ENCODE measurements at regions not wholly inside any gene's neighbourhood (a gene's known extent, or its start where the extent isn't known, plus 50 kb on each side); places are given as distances from the start of the nearest gene placed in this dataset.

DNA sequence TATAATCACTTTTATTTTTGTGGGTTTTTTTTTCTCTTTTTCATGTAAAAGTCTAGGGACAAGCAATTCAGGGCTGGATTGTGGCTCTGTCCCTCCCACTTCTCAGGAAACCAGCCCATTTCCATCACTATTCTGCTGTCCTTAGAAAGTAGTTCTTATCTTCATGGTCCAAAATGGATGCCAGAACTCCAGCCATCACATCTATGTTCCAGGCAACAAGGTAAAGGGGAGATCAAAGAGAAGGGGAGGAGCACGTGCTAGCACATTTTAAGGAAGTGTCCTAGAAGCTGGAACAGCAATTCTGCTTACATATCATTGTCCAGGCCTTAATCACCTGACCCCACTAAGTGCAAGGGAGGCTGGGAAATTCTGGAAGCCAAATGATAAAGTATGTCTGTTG lies 181.1 kb upstream of the C2CD4B start:
- no peak for DNase-seq (ENCODE audit: low spot score)
- Histone ChIP-seq H3K9me3 (ENCODE audit: control insufficient read depth in 4 of 4, low read length in 3 of 4) (peaks cover 0 to 1% (median 0%) of the 10 kb centered on the region in 4 donors), H3K4me1 (ENCODE audit: control insufficient read depth in 4 of 4, insufficient read depth in 4 of 4, low read length in 3 of 4) (peaks cover 0 to 4% (median 0%) of the 10 kb centered on the region in 4 donors), H3K27me3 (ENCODE audit: control insufficient read depth in 4 of 4, insufficient read depth in 4 of 4, low read length in 3 of 4) (no peaks in the 10 kb centered on the region), H3K4me3 (ENCODE audit: low read depth in 1 of 3, low read length in 3 of 3) (no peak overlapping the region), H3K27ac (ENCODE audit: low read depth in 1 of 2, low read length in 2 of 2) (no peak overlapping the region), H3K9ac (ENCODE audit: low read depth in 1 of 2, low read length in 2 of 2) (no peak overlapping the region), H3K36me3 (ENCODE audit: control insufficient read depth in 4 of 4, insufficient read depth in 3 of 4, low read depth in 1 of 4, low read length in 3 of 4) (no peaks in the 10 kb centered on the region)
- TF ChIP-seq HNF4A (conservative IDR thresholded peaks at IDR 0.05) (no peak), SP1 (IDR thresholded peaks at IDR 0.05) (no peak)
- TF ChIP-seq, protein P1, sequence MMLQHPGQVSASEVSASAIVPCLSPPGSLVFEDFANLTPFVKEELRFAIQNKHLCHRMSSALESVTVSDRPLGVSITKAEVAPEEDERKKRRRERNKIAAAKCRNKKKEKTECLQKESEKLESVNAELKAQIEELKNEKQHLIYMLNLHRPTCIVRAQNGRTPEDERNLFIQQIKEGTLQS (IDR thresholded peaks at IDR 0.05) = no peak
- 79% methylated on average over 1 of the region's 1 CpG for WGBS

DNA sequence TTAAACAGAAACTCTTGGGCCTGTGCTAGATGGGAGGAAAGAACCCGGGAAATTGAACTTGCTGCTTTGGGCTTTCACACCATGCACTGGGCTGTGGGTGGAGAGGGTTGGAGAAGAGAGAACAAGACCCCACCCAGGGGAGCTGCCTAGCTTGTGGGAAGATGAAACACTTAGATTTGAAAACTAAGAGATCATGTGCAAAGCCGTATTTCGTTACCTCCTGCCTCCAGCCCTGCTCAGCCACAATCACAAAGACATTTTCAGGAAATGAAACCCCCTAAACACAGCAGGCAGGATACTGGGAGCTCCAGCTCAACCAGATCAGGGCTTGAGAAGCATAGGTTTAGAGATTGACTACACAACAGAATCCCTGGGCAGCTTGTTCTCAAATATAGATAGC lies 183.0 kb upstream of the C2CD4B start:
- no peak overlapping the region for H3K27ac ChIP-seq (ENCODE audit: low read depth in 1 of 2, low read length in 2 of 2)
- peaks cover 0 to 1% (median 0%) of the 10 kb centered on the region in 4 donors for H3K9me3 ChIP-seq (ENCODE audit: control insufficient read depth in 4 of 4, low read length in 3 of 4)
- peaks cover 0 to 4% (median 0%) of the 10 kb centered on the region in 4 donors for H3K4me1 ChIP-seq (ENCODE audit: control insufficient read depth in 4 of 4, insufficient read depth in 4 of 4, low read length in 3 of 4)
- no peak for DNase-seq (ENCODE audit: low spot score)
- no peaks in the 10 kb centered on the region for H3K27me3 ChIP-seq (ENCODE audit: control insufficient read depth in 4 of 4, insufficient read depth in 4 of 4, low read length in 3 of 4)
- TF ChIP-seq HNF4A (conservative IDR thresholded peaks at IDR 0.05) = no peak
- no peak overlapping the region for H3K9ac ChIP-seq (ENCODE audit: low read depth in 1 of 2, low read length in 2 of 2)
- WGBS = 82% methylated on average over 3 of the region's 3 CpGs
- no peaks in the 10 kb centered on the region for H3K36me3 ChIP-seq (ENCODE audit: control insufficient read depth in 4 of 4, insufficient read depth in 3 of 4, low read depth in 1 of 4, low read length in 3 of 4)
- no peak overlapping the region for H3K4me3 ChIP-seq (ENCODE audit: low read depth in 1 of 3, low read length in 3 of 3)

DNA sequence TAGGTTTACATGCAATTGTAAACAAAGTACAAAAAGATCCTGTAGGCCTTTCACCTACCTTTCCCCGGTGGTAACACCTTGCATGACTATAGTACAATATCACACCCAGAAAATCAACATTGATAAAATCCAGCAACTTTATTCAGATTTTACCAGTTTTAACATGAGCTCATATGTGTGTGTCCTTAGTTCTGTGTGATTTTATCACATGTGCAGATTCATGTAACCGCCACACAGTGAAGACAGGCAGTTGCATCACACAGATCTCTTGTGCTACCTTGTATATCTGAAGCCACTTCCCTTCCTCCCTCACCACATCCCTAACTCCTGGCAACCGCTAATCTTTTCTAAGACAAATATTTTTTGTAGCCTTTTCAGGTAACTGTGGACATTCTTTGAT lies 183.5 kb upstream of the C2CD4B start:
- Histone ChIP-seq H3K4me3 (ENCODE audit: low read depth in 1 of 3, low read length in 3 of 3) (no peak overlapping the region), H3K9ac (ENCODE audit: low read depth in 1 of 2, low read length in 2 of 2) (no peak overlapping the region), H3K27ac (ENCODE audit: low read depth in 1 of 2, low read length in 2 of 2) (no peak overlapping the region), H3K27me3 (ENCODE audit: control insufficient read depth in 4 of 4, insufficient read depth in 4 of 4, low read length in 3 of 4) (no peaks in the 10 kb centered on the region), H3K9me3 (ENCODE audit: control insufficient read depth in 4 of 4, low read length in 3 of 4) (peaks cover 0 to 1% (median 0%) of the 10 kb centered on the region in 4 donors), H3K36me3 (ENCODE audit: control insufficient read depth in 4 of 4, insufficient read depth in 3 of 4, low read depth in 1 of 4, low read length in 3 of 4) (no peaks in the 10 kb centered on the region), H3K4me1 (ENCODE audit: control insufficient read depth in 4 of 4, insufficient read depth in 4 of 4, low read length in 3 of 4) (peaks cover 0 to 4% (median 0%) of the 10 kb centered on the region in 4 donors)
- TF ChIP-seq FOXA2 (IDR thresholded peaks at IDR 0.05) (no peak), GABPA (IDR thresholded peaks at IDR 0.05 in 1 of 2, conservative IDR thresholded peaks at IDR 0.05 in 1 of 2) (no peak), YY1 (IDR thresholded peaks at IDR 0.05) (no peak), SP1 (IDR thresholded peaks at IDR 0.05) (no peak), HNF4A (conservative IDR thresholded peaks at IDR 0.05) (no peak), RAD21 (IDR thresholded peaks at IDR 0.05) (no peak), HNF4G (IDR thresholded peaks at IDR 0.05) (no peak), TAF1 (conservative IDR thresholded peaks at IDR 0.05) (no peak), RXRA (IDR thresholded peaks at IDR 0.05) (no peak), NR2F2 (IDR thresholded peaks at IDR 0.05) (no peak), FOXA1 (IDR thresholded peaks at IDR 0.05) (no peak), EGR1 (IDR thresholded peaks at IDR 0.05; ENCODE audit: low read depth in 2 of 2) (no peak), JUND (IDR thresholded peaks at IDR 0.05) (no peak)
- TF ChIP-seq, protein P2, sequence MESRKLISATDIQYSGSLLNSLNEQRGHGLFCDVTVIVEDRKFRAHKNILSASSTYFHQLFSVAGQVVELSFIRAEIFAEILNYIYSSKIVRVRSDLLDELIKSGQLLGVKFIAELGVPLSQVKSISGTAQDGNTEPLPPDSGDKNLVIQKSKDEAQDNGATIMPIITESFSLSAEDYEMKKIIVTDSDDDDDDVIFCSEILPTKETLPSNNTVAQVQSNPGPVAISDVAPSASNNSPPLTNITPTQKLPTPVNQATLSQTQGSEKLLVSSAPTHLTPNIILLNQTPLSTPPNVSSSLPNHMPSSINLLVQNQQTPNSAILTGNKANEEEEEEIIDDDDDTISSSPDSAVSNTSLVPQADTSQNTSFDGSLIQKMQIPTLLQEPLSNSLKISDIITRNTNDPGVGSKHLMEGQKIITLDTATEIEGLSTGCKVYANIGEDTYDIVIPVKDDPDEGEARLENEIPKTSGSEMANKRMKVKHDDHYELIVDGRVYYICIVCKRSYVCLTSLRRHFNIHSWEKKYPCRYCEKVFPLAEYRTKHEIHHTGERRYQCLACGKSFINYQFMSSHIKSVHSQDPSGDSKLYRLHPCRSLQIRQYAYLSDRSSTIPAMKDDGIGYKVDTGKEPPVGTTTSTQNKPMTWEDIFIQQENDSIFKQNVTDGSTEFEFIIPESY (IDR thresholded peaks at IDR 0.05) = no peak
- TF ChIP-seq, protein P3, sequence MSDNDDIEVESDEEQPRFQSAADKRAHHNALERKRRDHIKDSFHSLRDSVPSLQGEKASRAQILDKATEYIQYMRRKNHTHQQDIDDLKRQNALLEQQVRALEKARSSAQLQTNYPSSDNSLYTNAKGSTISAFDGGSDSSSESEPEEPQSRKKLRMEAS (IDR thresholded peaks at IDR 0.05) = no peak
- TF ChIP-seq, protein P1 (IDR thresholded peaks at IDR 0.05) = no peak
- TF ChIP-seq, protein P4, sequence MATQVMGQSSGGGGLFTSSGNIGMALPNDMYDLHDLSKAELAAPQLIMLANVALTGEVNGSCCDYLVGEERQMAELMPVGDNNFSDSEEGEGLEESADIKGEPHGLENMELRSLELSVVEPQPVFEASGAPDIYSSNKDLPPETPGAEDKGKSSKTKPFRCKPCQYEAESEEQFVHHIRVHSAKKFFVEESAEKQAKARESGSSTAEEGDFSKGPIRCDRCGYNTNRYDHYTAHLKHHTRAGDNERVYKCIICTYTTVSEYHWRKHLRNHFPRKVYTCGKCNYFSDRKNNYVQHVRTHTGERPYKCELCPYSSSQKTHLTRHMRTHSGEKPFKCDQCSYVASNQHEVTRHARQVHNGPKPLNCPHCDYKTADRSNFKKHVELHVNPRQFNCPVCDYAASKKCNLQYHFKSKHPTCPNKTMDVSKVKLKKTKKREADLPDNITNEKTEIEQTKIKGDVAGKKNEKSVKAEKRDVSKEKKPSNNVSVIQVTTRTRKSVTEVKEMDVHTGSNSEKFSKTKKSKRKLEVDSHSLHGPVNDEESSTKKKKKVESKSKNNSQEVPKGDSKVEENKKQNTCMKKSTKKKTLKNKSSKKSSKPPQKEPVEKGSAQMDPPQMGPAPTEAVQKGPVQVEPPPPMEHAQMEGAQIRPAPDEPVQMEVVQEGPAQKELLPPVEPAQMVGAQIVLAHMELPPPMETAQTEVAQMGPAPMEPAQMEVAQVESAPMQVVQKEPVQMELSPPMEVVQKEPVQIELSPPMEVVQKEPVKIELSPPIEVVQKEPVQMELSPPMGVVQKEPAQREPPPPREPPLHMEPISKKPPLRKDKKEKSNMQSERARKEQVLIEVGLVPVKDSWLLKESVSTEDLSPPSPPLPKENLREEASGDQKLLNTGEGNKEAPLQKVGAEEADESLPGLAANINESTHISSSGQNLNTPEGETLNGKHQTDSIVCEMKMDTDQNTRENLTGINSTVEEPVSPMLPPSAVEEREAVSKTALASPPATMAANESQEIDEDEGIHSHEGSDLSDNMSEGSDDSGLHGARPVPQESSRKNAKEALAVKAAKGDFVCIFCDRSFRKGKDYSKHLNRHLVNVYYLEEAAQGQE (IDR thresholded peaks at IDR 0.05) = no peak
- TF ChIP-seq, protein P5, sequence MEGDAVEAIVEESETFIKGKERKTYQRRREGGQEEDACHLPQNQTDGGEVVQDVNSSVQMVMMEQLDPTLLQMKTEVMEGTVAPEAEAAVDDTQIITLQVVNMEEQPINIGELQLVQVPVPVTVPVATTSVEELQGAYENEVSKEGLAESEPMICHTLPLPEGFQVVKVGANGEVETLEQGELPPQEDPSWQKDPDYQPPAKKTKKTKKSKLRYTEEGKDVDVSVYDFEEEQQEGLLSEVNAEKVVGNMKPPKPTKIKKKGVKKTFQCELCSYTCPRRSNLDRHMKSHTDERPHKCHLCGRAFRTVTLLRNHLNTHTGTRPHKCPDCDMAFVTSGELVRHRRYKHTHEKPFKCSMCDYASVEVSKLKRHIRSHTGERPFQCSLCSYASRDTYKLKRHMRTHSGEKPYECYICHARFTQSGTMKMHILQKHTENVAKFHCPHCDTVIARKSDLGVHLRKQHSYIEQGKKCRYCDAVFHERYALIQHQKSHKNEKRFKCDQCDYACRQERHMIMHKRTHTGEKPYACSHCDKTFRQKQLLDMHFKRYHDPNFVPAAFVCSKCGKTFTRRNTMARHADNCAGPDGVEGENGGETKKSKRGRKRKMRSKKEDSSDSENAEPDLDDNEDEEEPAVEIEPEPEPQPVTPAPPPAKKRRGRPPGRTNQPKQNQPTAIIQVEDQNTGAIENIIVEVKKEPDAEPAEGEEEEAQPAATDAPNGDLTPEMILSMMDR (IDR thresholded peaks at IDR 0.05; ENCODE audit: low read depth, low read length, missing input control) = no peak
- no peak for DNase-seq (ENCODE audit: low spot score)
- WGBS = 80% methylated on average over 3 of the region's 3 CpGs

Data from liver (tissue), 8 donors.